ENCODE measurements at regions not wholly inside any gene's neighbourhood (a gene's known extent, or its start where the extent isn't known, plus 50 kb on each side); places are given as distances from the start of the nearest gene placed in this dataset.

DNA sequence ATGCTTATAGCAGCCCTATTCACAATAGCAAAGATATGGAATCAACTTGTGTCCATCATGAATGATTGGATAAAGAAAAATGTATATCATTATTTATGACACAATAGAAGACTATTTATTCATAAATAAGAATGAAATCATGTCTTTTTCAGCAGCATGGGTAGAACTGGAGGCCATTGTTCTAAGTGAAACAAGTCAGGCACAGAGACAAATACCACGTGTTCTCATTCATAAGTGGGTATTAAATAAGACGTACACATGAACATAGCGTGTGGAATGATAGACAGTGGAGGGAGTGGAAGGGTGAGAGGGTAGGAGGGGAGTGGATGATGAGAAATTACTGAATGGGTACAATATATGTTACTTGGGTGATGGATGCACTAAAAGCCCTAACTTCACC is 762.4 kb downstream of the REEP3 start:
- CTCF ChIA-PET: no interaction called here
- Mint-ChIP-seq H3K27me3 (ENCODE audit: unreplicated experiment) (no peaks in the 10 kb centered on the region), H3K9me3 (ENCODE audit: low read depth, unreplicated experiment) (peaks cover 2% of the 10 kb centered on the region), H3K36me3 (ENCODE audit: insufficient read depth, unreplicated experiment) (no peaks in the 10 kb centered on the region), H3K4me1 (ENCODE audit: low read depth, unreplicated experiment) (no peaks in the 10 kb centered on the region), H3K4me3 (ENCODE audit: low read depth, unreplicated experiment) (no peak overlapping the region), H3K27ac (ENCODE audit: unreplicated experiment) (no peak overlapping the region)
- DNase-seq: no peak
- no peak for TF ChIP-seq CTCF (IDR thresholded peaks at IDR 0.05; ENCODE audit: unreplicated experiment)
- no TSS peak for BruUV-seq (replicated peaks)
- intact Hi-C loops (cut with micrococcal nuclease; ENCODE audit: unreplicated experiment): no loop called here

GRCh38 chr10:64286533-64286932 is 765.3 kb downstream of the REEP3 start:
- Mint-ChIP-seq H3K27ac (ENCODE audit: unreplicated experiment) (no peak overlapping the region), H3K4me3 (ENCODE audit: low read depth, unreplicated experiment) (no peak overlapping the region), H3K4me1 (ENCODE audit: low read depth, unreplicated experiment) (no peaks in the 10 kb centered on the region), H3K27me3 (ENCODE audit: unreplicated experiment) (no peaks in the 10 kb centered on the region), H3K9me3 (ENCODE audit: low read depth, unreplicated experiment) (peaks cover 2% of the 10 kb centered on the region), H3K36me3 (ENCODE audit: insufficient read depth, unreplicated experiment) (no peaks in the 10 kb centered on the region)
- CTCF ChIA-PET: no interaction called here
- DNase-seq: no peak
- intact Hi-C loops (cut with micrococcal nuclease; ENCODE audit: unreplicated experiment): no loop called here
- BruUV-seq (replicated peaks): no TSS peak
- TF ChIP-seq CTCF (IDR thresholded peaks at IDR 0.05; ENCODE audit: unreplicated experiment): no peak

DNA sequence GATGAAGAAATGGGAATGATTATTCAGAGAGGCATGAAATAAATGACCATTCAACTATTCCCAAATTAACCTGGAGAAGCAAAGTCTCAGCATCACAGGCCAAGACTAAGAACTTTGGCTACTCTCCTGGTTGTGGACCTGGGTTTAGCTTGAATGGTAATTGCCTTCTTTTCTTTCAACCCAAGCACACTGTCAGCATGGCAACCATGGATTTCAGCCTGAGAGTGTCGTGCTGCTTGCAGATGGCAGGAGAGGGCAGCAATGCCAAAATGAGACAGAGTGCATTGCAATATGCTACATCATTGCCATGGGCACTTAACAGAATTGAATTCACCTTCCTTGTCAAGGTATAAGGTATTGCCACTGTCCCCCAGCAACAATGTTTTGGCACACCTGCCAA is 767.2 kb downstream of the REEP3 start:
- CTCF ChIA-PET: no interaction called here
- no peak for TF ChIP-seq CTCF (IDR thresholded peaks at IDR 0.05; ENCODE audit: unreplicated experiment)
- H3K4me3 Mint-ChIP-seq (ENCODE audit: low read depth, unreplicated experiment): no peak overlapping the region
- H3K36me3 Mint-ChIP-seq (ENCODE audit: insufficient read depth, unreplicated experiment): no peaks in the 10 kb centered on the region
- H3K4me1 Mint-ChIP-seq (ENCODE audit: low read depth, unreplicated experiment): no peaks in the 10 kb centered on the region
- H3K27ac Mint-ChIP-seq (ENCODE audit: unreplicated experiment): no peak overlapping the region
- no peaks in the 10 kb centered on the region for H3K9me3 Mint-ChIP-seq (ENCODE audit: low read depth, unreplicated experiment)
- intact Hi-C loops (cut with micrococcal nuclease; ENCODE audit: unreplicated experiment): no loop called here
- BruUV-seq (replicated peaks): no TSS peak
- H3K27me3 Mint-ChIP-seq (ENCODE audit: unreplicated experiment): no peaks in the 10 kb centered on the region
- no peak for DNase-seq

GRCh38 chr10:64303566-64303965 is 782.4 kb downstream of the REEP3 start:
- H3K4me1 Mint-ChIP-seq (ENCODE audit: low read depth, unreplicated experiment): peaks cover 9% of the 10 kb centered on the region
- BruUV-seq (replicated peaks): no TSS peak
- no peak for TF ChIP-seq CTCF (IDR thresholded peaks at IDR 0.05; ENCODE audit: unreplicated experiment)
- H3K36me3 Mint-ChIP-seq (ENCODE audit: insufficient read depth, unreplicated experiment): no peaks in the 10 kb centered on the region
- no peak overlapping the region for H3K27ac Mint-ChIP-seq (ENCODE audit: unreplicated experiment)
- no peak overlapping the region for H3K4me3 Mint-ChIP-seq (ENCODE audit: low read depth, unreplicated experiment)
- intact Hi-C loops (cut with micrococcal nuclease; ENCODE audit: unreplicated experiment): no loop called here
- no peaks in the 10 kb centered on the region for H3K9me3 Mint-ChIP-seq (ENCODE audit: low read depth, unreplicated experiment)
- no peak for DNase-seq
- CTCF ChIA-PET: interaction anchor here (0.5 kb wide), 1 partner anchor 100 kb away, joined by 3 read pairs; no protein-coding TSS in a partner anchor
- no peaks in the 10 kb centered on the region for H3K27me3 Mint-ChIP-seq (ENCODE audit: unreplicated experiment)
